Mucosa of rectum (tissue), 2 donors: ENCODE measurements at regions not wholly inside any gene's neighbourhood (a gene's known extent, or its start where the extent isn't known, plus 50 kb on each side); places are given as distances from the start of the nearest gene placed in this dataset.
"Not testable (repeated sequence)": the region's sequence is repeated elsewhere in the genome, so short reads cannot be mapped to it uniquely, and the experiment has no call there.

ENCODE experiments used
- H3K27ac ChIP-seq, 2 donors: one replicate each; pipeline ENCODE4 v1.7.0; 2013; ENCODE audit warnings: inconsistent platforms in 2 of 2, low read depth in 2 of 2, low read length in 2 of 2
- H3K27me3 ChIP-seq, 2 donors: one replicate each; pipeline ENCODE4 v1.7.0; 2013; ENCODE audit warnings: low read length in 2 of 2; ENCODE audit not compliant: control insufficient read depth in 2 of 2, insufficient read depth in 2 of 2
- H3K36me3 ChIP-seq, 2 donors: one replicate each; pipeline ENCODE4 v1.7.0; 2013; ENCODE audit warnings: low read length in 2 of 2; ENCODE audit not compliant: control insufficient read depth in 2 of 2, insufficient read depth in 2 of 2
- H3K4me1 ChIP-seq, 2 donors: one replicate each; pipeline ENCODE4 v1.7.0; 2013; ENCODE audit warnings: low read length in 2 of 2, mild to moderate bottlenecking in 1 of 2; ENCODE audit not compliant: control insufficient read depth in 2 of 2, insufficient read depth in 2 of 2
- H3K4me3 ChIP-seq, 2 donors: one replicate each; pipeline ENCODE4 v1.7.0; 2013; ENCODE audit warnings: low read length in 2 of 2
- H3K9ac ChIP-seq, 2 donors: one replicate each; pipeline ENCODE4 v1.7.0; 2013; ENCODE audit warnings: low read length in 2 of 2, low read depth in 1 of 2, mild to moderate bottlenecking in 1 of 2
- H3K9me3 ChIP-seq, 2 donors: one replicate each; pipeline ENCODE4 v1.7.0; 2013; ENCODE audit warnings: low read length in 2 of 2; ENCODE audit not compliant: control insufficient read depth in 2 of 2
- donor health status: healthy.
- donor health status: Normal muscosa, but diverticular disease.

DNA sequence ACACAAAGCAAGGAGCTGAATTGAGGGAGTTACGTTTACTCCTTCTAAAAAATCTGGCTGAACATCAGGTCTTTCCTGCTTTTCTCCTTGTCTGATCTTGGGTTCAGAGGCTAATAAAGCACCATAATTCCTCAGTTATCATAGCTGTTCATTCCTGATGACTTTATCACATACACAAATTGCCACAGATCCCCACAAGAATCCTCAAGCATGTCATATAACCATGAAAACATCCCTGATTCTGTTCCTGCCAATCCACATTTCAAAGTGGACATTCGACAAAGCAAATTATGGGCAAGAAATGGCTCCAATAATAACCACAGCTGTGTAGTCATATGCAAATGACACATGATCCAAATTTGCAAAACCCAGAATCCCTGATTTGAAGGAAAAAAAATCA, 321.3 kb downstream of the MEX3B start:
- H3K4me3 ChIP-seq, result no peak overlapping the region
- H3K9ac ChIP-seq, result no peak overlapping the region
- no peaks in the 10 kb centered on the region for H3K27me3 ChIP-seq
- H3K36me3 ChIP-seq, result no peaks in the 10 kb centered on the region
- H3K27ac ChIP-seq, result no peak overlapping the region
- H3K4me1 ChIP-seq, result no peaks in the 10 kb centered on the region
- H3K9me3 ChIP-seq, result no peaks in the 10 kb centered on the region

DNA sequence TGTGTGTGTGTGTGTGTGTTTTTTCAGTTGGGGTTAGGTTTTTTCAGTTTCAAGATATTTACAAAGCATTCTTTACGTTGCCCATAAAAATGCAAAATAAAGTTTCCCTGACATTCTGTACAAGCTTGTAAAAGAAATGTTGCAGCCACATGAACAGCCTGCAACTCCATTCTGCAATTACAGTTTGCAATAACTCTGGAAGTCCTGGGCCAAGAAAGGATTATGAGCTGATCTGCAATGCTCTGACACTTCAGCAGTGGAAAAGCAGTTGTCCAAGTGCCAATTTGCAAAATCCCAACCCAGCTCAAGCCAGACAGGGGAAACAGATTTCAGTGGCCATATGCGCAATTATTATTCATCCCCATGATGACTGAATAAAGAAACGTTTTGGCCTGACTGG, 322.1 kb downstream of the MEX3B start:
- Histone ChIP-seq H3K27ac (no peak overlapping the region), H3K9me3 (no peaks in the 10 kb centered on the region), H3K27me3 (no peaks in the 10 kb centered on the region), H3K4me3 (no peak overlapping the region), H3K36me3 (no peaks in the 10 kb centered on the region), H3K4me1 (no peaks in the 10 kb centered on the region), H3K9ac (no peak overlapping the region)

GRCh38 chr15:81723113-81723651, 322.6 kb downstream of the MEX3B start:
- Histone ChIP-seq H3K36me3 (no peaks in the 10 kb centered on the region), H3K27ac (no peak overlapping the region), H3K4me1 (no peaks in the 10 kb centered on the region), H3K27me3 (no peaks in the 10 kb centered on the region), H3K9me3 (no peaks in the 10 kb centered on the region), H3K4me3 (no peak overlapping the region), H3K9ac (no peak overlapping the region)

DNA sequence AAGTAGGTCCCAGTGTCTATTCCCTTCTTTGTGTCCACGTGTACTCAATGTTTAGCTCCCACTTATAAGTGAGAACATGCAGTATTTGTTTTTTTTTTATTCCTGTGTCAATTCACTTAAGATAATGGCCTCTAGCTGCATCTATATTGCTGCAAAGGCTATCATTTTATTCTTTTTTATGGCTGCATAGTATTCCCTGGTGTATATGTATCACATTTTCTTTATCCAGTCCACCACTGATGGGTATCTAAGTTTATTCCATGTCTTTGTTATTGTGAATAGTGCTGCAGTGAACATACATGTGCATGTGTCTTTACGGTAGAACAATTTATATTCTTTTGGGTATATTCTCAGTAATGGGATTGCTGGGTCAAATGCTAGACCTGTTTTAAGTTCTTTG, 329.4 kb downstream of the MEX3B start:
- not testable (repeated sequence) for H3K4me3 ChIP-seq, H3K27ac ChIP-seq, H3K4me1 ChIP-seq, H3K9ac ChIP-seq, H3K9me3 ChIP-seq, H3K36me3 ChIP-seq, H3K27me3 ChIP-seq

- Histone ChIP-seq H3K27ac (no peak overlapping the region), H3K27me3 (no peaks in the 10 kb centered on the region), H3K9me3 (no peaks in the 10 kb centered on the region), H3K36me3 (no peaks in the 10 kb centered on the region), H3K4me1 (no peaks in the 10 kb centered on the region), H3K9ac (no peak overlapping the region), H3K4me3 (no peak overlapping the region)
These were observed 335.5 kb downstream of the MEX3B start for GRCh38 chr15:81710328-81710727.

- not testable (repeated sequence) for H3K9me3 ChIP-seq, H3K36me3 ChIP-seq, H3K27me3 ChIP-seq, H3K27ac ChIP-seq, H3K9ac ChIP-seq, H3K4me3 ChIP-seq, H3K4me1 ChIP-seq
These were observed 332.9 kb upstream of the TMC3 start for GRCh38 chr15:81706816-81707346.

DNA sequence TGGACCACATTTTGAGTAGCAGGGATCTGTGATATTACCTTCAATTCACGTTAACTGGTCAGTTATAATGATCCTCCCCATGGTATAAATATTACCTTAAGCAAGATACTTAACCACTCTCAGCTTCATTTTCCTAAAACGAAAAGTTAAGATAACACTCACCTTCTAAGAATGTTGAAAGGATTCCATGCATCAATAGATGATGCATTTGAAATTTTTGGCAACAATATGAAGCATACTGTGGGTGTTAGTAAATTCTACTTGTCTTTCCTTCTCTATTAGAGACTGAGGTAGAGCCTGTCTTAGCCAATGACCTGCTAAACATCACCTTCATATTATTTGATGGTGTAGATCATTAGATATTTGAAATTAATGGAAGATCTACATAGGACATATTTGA, 331.7 kb upstream of the TMC3 start:
- H3K27ac ChIP-seq, H3K4me1 ChIP-seq, H3K9ac ChIP-seq, H3K36me3 ChIP-seq, H3K9me3 ChIP-seq, H3K27me3 ChIP-seq, H3K4me3 ChIP-seq: not testable (repeated sequence)

GRCh38 chr15:81686021-81686420, 312.0 kb upstream of the TMC3 start:
- Histone ChIP-seq H3K27me3 (no peaks in the 10 kb centered on the region), H3K4me3 (no peak overlapping the region), H3K9ac (no peak overlapping the region), H3K27ac (no peak overlapping the region), H3K9me3 (no peaks in the 10 kb centered on the region), H3K36me3 (no peaks in the 10 kb centered on the region), H3K4me1 (no peaks in the 10 kb centered on the region)

GRCh38 chr15:81685237-81685636, 311.2 kb upstream of the TMC3 start:
- no peak overlapping the region for H3K9ac ChIP-seq
- no peaks in the 10 kb centered on the region for H3K4me1 ChIP-seq
- H3K9me3 ChIP-seq, result no peaks in the 10 kb centered on the region
- no peak overlapping the region for H3K4me3 ChIP-seq
- H3K36me3 ChIP-seq, result no peaks in the 10 kb centered on the region
- H3K27ac ChIP-seq, result no peak overlapping the region
- H3K27me3 ChIP-seq, result no peaks in the 10 kb centered on the region

DNA sequence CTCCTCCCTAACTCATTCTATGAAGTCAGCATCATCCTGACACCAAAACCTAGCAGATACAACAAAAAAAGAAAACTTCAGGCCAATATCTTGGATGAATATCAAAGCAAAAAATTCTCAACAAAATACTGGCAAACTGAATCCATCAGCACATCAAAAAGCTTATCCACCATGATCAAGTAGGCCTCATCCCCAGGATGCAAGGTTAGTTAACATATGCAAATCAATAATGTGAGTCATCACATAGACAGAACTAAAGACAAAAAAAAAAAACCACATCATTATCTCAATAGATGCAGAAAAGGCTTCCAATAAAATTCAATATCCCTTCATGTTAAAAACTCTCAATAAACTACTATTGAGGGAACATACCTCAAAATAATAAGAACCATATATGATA, 306.8 kb upstream of the TMC3 start:
- no peak overlapping the region for H3K4me3 ChIP-seq
- no peaks in the 10 kb centered on the region for H3K4me1 ChIP-seq
- H3K9ac ChIP-seq, result no peak overlapping the region
- H3K27me3 ChIP-seq, result no peaks in the 10 kb centered on the region
- no peaks in the 10 kb centered on the region for H3K36me3 ChIP-seq
- no peak overlapping the region for H3K27ac ChIP-seq
- no peaks in the 10 kb centered on the region for H3K9me3 ChIP-seq

DNA sequence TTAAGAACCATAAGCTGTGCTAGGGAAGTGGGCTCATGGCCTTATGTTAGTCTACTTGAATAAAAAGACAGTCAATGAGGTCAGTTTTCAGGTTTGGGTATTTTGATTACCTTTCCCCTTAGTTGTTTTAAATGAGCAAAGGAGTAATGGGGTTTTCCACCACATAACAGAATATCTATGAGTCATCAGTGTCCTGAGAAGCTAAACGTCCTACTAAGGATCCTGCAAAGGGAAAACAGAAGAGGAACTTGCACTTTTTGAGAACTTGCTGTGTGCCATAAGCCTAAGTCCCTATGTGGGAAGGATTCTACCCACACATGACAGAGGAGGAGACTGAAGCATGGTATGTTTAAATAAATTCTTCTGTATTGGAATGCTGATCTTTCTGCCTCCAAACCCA, 292.8 kb upstream of the TMC3 start:
- no peaks in the 10 kb centered on the region for H3K36me3 ChIP-seq
- H3K9ac ChIP-seq, result no peak overlapping the region
- H3K4me3 ChIP-seq, result no peak overlapping the region
- no peaks in the 10 kb centered on the region for H3K27me3 ChIP-seq
- no peaks in the 10 kb centered on the region for H3K4me1 ChIP-seq
- no peak overlapping the region for H3K27ac ChIP-seq
- no peaks in the 10 kb centered on the region for H3K9me3 ChIP-seq
